ENCODE measurements at regions not wholly inside any gene's neighbourhood (a gene's known extent, or its start where the extent isn't known, plus 50 kb on each side); places are given as distances from the start of the nearest gene placed in this dataset.
A peak's percentile ranks its signal among the peaks of the same experiment; 100 is the strongest.

DNA sequence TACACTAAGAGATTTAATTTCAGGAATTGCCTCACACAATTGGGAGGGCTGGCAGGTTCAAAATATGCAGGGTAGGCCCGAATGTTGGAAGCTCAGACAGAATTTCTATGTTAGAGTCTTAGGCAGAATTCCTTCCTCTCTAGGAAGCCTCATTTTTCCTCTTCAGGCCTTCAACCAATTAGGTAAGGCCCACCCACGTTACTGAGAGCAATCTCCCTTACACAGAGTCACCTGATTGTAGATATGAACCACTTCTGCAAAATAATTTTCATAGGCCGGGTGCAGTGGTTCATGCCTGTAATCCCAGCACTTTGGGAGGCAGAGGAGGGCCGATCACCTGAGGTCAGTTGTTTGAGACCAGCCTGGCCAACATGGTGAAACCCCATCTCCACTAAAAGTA is 50.2 kb upstream of the HIVEP1 start:
- FAIRE-seq (no peak), DNase-seq (ENCODE audit: insufficient read length, low spot score) (no peak)
- TF ChIP-seq, protein P1, sequence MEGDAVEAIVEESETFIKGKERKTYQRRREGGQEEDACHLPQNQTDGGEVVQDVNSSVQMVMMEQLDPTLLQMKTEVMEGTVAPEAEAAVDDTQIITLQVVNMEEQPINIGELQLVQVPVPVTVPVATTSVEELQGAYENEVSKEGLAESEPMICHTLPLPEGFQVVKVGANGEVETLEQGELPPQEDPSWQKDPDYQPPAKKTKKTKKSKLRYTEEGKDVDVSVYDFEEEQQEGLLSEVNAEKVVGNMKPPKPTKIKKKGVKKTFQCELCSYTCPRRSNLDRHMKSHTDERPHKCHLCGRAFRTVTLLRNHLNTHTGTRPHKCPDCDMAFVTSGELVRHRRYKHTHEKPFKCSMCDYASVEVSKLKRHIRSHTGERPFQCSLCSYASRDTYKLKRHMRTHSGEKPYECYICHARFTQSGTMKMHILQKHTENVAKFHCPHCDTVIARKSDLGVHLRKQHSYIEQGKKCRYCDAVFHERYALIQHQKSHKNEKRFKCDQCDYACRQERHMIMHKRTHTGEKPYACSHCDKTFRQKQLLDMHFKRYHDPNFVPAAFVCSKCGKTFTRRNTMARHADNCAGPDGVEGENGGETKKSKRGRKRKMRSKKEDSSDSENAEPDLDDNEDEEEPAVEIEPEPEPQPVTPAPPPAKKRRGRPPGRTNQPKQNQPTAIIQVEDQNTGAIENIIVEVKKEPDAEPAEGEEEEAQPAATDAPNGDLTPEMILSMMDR (IDR thresholded peaks at IDR 0.05; ENCODE audit: insufficient read depth, missing control alignments), result no peak

DNA sequence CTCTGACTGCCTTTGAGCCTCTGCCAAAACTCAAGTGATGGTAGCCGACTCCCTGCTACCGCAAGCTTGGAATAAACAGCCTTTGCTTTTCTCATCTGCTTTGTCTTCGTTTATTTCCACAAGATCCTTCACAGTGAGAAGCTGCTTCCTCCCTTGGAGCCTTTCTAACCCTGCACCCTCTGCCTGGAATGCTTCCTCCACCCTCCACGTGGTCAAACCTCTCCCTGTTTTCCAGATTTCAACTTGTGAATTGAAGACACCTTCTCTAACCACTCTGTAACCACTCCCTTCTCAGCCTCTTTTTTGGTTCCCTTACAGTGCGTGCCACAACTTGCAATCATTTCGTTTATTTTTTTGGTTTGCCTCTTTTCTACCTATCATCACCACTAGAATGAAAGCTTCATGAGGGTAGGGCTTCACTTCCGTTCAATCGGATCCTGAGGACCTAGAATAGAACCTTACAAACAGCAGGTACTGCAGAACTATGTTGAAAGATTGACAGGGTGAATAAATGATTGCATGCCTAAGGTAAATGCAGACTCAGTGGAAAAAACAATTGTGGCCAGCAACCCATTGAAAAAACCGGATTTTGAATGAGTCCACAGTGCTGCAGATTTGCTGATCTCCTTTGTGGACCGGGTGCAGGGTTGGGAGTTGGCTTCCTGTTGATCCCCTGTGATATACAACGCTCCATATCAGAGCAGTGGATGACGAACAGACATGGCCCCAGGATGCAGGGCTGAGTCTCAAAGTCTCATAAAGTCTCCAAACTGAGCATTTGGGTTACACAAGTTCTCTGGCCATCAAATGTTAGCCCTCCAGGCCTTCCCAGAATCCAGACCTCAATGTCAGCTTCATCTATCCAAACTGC is 51.0 kb upstream of the HIVEP1 start:
- no peak for FAIRE-seq
- TF ChIP-seq, protein P1 (IDR thresholded peaks at IDR 0.05; ENCODE audit: insufficient read depth, missing control alignments), result no peak
- DNase-seq (ENCODE audit: insufficient read length, low spot score), result no peak

DNA sequence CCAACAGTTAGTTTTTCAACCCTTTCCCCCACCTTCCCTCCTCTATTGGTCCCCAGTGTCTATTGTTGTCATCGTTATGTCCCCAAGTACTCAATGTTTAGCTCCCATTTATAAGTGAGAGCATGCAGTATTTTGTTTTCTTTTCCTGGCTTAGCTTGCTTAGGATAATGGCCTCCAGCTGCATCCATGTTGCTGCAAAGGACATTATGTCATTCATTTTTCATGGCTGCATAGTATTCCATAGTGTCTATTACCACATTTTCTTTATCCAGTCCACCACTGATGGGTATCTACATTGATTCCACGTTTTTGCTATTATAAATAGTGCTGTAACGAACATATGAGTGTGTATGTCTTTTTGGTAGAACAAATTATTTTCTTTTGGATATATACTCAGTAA is 55.3 kb upstream of the HIVEP1 start:
- TF ChIP-seq, protein P1 (IDR thresholded peaks at IDR 0.05; ENCODE audit: insufficient read depth, missing control alignments), result no peak
- FAIRE-seq, result no peak
- DNase-seq (ENCODE audit: insufficient read length, low spot score), result no peak

DNA sequence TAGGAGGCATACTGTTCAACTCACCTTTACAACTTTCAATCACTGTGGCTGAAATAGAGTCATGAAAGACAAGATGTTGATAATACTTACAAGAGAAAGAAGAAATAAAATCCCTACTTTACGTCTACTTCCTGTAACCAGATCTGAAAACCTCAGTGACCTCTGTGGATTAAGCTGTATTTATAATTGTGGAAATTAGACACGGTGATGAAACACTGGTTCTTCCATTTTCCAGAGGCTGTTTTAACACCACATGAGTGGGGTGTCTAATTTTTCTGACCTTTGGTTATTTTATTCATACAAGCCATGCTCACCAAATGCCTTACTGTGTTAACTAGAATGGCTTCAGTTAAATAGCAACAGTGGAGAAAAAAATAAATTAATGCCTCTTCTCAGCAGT is 58.5 kb upstream of the HIVEP1 start:
- peak; percentile 6 for FAIRE-seq
- no peak for DNase-seq (ENCODE audit: insufficient read length, low spot score)
- TF ChIP-seq, protein P1 (IDR thresholded peaks at IDR 0.05; ENCODE audit: insufficient read depth, missing control alignments), result no peak

DNA sequence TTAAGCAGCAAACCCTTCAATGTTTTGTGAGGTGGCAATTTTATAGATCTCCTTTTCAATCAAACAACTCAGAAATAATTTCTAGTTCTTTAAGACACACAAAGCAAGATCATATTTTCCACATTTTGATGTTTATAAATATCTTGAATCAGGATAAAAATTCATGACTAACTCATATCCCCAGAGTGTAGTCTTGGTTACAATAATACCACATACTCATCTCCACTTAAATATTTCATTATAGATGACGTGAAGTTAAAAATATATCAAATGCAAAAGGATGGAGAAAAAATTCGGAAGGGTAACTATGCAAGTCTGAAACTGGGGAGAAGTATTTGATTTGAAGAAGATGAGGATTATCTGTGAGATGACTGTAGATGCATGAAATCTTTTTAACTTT is 59.8 kb upstream of the HIVEP1 start:
- TF ChIP-seq, protein P1 (IDR thresholded peaks at IDR 0.05; ENCODE audit: insufficient read depth, missing control alignments), result no peak
- DNase-seq (ENCODE audit: insufficient read length, low spot score) (no peak), FAIRE-seq (no peak)

DNA sequence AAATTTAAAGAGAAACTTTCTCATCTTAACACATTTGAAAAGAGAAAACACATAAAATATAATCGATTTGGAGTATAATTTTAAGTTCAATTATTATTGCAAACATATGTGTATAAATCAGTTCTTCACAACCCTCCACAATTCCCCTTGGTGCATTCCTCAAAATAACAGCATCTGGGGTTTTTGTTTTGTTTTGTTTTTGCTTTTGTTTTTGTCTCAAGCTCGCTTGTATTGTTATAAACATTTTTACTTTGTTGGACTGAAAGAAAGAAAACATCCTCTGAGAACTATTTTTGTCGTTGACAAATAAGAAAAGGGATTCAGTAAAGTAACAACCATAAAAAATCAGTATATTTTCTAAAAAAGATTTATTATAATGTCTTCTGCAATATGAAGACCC is 60.2 kb upstream of the HIVEP1 start:
- DNase-seq (ENCODE audit: insufficient read length, low spot score) (no peak), FAIRE-seq (no peak)
- TF ChIP-seq, protein P1 (IDR thresholded peaks at IDR 0.05; ENCODE audit: insufficient read depth, missing control alignments), result no peak

DNA sequence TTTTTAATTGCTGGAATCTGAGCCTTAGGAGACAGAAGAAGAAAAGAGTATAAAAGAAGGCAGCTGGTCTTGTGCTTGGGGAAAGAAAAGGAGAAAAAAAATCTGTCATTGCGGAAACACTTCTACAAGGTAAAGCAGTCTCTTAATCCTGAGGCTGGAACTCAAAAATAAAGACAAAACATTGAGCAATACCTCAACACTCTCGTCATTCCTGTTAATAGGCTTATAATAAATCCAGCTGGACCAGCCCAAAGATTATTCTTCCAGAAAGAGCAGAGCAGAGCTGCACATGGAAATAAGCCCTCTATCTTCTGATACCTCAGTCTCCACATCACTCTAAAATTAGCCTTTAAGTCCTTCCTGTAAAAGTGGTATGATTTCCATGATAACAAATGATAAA is 62.0 kb upstream of the HIVEP1 start:
- TF ChIP-seq, protein P1 (IDR thresholded peaks at IDR 0.05; ENCODE audit: insufficient read depth, missing control alignments), result no peak
- DNase-seq (ENCODE audit: insufficient read length, low spot score), result peak; percentile 14

More for the DNA sequence above, 62.0 kb upstream of the HIVEP1 start:
- FAIRE-seq, result peak; percentile 61

All from D721Med (cell line).